GM18505 (cell line): ENCODE measurements at regions not wholly inside any gene's neighbourhood (a gene's known extent, or its start where the extent isn't known, plus 50 kb on each side); places are given as distances from the start of the nearest gene placed in this dataset.

Experiments
- ATAC-seq: cut with Tn5 transposase; IDR thresholded peaks from one replicate; pipeline ENCODE4 v1.9.1; 2021; ENCODE audit not compliant: unreplicated experiment
- POLR2A ChIP-seq: IDR thresholded peaks from 4 replicates; pipeline ENCODE4 v1.6.1; 2011; ENCODE audit warnings: borderline replicate concordance; ENCODE audit not compliant: insufficient read depth, insufficient read length; ENCODE audit errors: extremely low read depth

DNA sequence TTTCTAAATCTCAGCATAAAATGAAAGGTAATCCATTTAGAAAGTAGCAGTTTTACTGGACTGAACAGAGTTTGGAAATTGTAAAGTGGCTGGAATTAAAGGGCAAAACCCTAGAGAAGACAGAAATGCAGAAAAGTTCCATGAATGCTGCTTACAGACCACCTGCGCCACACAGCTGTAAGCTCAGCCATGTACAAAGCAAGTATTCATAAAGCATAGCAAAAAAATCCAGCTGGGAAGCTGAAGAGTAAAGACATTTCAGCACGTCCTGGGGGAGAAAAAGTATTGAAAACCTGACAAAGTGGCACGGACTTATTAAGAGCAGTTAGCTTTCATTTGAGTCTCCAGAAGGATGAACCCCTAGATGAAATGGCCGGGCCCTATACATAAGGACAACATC, 220.1 kb upstream of the CNTN5 start:
- TF ChIP-seq POLR2A = no peak
- no peak for ATAC-seq

DNA sequence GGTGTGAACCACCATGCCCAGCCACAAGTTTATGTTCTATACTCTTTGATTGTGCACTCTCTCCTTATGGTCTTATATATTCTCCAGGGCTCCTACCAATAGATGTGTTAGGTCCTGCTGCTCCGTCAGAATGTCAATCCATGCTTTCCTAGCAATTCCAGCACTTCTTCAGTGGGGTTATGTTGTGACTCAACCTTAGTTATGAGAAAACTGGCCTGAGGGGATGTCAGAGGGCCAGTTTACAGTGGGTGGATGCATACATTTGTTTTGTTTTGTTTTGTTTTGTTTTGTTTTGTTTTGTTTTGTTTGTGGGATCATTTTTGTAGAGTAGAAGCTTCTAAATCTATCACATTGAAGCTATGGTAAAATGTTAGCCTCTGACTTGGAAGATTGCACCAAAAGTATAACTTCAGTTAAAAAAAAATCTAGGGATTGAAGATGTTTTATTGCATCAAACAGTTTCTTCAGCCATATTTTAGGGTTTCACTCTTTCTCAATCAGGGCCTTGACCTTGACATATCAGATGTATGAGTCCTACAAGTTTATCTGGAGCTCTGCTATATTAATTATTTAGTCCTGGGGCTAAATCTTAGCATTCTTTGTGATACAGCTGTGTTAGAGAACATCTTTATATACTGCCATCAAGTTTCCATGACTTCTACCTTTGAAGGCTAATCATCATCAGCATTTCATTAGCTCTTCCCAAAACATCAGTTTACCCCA, 191.6 kb upstream of the CNTN5 start:
- no peak for ATAC-seq

DNA sequence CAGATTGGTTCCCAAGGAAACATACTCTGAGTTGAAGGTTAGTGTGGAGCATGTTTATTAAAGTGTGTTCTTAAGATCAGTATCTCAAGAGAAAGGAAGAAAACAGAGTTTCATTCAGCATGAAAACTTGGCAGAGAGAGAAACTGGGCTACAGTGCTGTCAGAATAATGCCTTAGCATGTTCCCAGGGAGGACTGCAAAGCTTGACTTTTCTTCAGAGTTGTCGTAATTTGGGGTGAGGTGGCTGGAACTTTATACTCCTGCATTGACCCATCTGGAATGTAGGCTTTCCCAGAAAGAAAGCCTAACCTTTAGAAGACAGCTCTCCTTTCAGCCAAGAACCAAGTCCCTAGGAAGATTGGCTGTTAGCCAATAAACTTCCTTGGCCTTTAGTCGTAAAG, 190.8 kb upstream of the CNTN5 start:
- TF ChIP-seq POLR2A = no peak
- ATAC-seq = no peak

More for the DNA sequence above, 191.6 kb upstream of the CNTN5 start:
- TF ChIP-seq POLR2A = no peak

DNA sequence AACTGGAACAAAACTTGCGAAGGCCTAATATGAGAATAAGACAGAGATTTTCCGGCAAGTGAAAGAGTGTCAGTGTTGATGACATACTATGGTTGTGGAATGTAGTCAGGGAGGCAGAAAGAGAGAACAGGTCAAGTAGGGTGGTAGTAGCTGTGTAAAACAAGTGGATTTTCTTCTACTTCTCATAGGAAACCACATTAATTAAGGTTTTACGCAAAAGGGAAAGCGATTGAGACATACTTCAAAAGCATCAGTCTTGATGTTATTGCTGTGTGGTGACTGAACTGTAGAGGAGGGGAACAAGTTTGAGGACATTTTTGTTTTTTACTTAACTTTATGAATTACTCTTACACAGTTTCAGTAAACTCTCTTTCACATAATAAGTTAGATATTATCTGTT, 186.0 kb upstream of the CNTN5 start:
- no peak for ATAC-seq
- no peak for TF ChIP-seq POLR2A

DNA sequence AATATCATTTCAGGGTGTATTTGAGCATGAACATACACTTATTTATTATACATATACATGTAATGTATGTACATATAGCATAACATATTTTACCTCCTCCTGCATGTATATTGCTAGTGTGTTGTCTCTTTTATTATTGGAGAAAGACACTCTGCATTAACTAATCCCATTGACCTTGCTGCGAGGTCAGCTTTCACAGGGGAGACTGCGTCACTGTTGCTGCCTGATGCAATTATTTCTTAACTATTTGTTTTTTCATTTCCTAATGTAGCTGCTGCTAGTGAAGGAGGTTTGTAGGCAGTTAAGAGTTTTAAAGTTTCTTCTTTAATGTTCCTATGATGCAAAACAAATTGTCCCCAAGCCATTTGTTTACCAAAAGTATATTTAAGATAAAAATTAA, 185.4 kb upstream of the CNTN5 start:
- no peak for ATAC-seq
- TF ChIP-seq POLR2A = no peak

DNA sequence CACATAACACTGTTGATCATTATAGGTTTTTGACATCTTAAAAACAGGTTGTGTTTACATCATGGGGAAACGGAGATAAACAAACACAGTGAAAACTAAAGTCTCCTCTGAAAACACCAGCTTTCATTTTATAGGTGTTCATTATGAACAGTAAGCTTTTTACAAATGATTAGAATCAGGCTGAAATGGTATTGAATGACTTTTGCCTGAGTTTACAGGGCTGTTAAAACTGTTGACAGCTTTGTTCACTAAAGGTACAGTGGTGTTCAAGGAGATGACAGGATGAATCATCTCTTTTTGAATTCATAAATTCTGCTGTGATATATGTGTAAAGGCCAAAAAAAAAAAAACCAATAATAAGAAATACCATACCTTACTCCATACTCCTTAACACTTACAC, 184.6 kb upstream of the CNTN5 start:
- no peak for TF ChIP-seq POLR2A

DNA sequence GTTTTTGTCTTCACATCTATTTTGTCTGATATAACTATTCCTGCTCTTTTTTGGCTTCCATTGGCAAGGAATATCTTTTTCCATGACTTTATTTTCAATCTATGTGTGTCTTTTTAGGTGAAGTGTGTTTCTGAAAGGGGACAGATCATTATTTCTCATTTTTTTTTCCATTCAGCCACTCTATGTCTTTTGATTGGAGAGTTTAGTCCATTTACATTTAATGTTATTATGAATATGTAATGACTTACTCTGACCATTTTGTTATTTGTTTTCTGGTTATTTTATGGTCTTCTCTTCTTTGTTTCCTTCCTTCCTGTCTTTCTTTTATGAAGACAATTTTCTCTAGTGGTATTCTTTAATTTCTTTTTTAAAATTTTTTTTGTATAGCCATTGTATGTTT, 178.6 kb upstream of the CNTN5 start:
- TF ChIP-seq POLR2A = no peak
- ATAC-seq = no peak

More for the DNA sequence above, 184.6 kb upstream of the CNTN5 start:
- ATAC-seq = no peak

DNA sequence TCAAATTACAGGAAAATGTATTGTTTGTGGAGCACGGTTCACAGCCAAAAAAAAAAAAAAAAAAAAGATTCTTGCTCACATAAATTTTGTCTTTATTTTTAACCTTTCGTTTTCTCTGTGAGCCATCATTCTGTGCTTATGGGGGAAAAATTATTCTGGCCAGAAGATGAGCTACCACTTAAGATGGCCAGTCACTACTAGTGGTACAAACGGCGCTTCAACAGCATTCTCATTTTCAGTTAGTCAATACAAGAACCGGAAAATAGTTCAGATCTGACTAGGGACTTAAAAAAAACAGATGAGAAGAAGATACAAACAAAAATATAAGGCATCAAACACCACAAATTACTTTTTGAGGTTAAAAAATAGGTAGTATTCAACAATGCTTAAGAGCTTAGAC, 158.6 kb upstream of the CNTN5 start:
- no peak for ATAC-seq
- TF ChIP-seq POLR2A = no peak

DNA sequence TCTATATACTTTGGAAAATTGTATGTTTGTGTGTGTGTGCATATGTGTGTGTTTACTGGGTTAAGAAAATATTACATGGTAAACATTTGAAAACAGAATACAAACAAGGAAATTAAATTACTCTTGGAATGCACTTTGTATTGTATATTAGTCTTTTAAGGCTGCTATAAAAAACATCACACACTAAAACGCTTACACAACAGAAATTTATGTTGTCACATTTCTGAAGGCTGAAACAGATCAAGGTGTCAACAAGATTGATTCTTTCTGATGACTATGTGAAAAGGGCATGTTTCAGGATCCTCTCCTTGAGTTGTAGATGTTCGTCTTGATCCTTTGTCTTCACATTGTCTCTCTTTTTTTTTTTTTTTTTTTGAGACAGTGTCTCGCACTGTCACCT, 149.1 kb upstream of the CNTN5 start:
- no peak for ATAC-seq
- TF ChIP-seq POLR2A = no peak

DNA sequence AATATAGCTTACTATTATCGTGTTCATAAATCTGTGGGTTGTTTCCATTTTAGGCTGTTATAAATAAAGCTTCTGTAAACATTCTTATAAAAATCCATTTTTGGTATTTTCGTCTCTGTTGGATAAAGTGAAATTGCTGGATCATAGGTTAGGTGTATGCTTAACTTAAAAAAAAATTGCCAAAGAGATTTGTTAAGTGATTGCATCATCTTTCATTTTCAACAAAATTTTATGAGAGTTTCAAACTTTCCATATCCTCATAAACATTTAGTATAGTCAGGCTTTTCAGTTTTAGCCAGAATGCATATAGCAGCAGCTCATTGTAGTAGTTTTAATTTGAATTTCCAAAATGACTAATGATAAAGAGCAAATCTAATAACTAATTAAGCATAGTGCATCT, 146.7 kb upstream of the CNTN5 start:
- no peak for TF ChIP-seq POLR2A
- no peak for ATAC-seq

DNA sequence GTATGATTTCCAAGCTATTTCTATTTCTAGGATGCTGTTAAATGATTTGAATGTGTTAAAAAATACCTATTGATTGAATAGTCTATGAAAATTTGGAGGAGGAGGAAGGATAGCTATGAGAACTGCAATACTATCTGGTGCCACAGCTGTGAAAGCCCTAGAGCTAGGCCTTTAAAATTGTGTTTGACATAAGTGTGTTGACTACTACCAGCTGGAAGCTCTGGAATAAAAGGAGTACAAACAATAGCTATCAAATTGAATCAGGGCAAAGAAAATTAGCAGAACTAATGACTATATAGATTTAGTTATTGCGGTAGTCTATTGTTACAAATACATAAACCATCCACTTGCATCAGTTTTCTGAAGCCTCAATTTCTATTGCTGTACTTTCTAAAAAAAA, 124.8 kb upstream of the CNTN5 start:
- TF ChIP-seq POLR2A = no peak
- no peak for ATAC-seq

DNA sequence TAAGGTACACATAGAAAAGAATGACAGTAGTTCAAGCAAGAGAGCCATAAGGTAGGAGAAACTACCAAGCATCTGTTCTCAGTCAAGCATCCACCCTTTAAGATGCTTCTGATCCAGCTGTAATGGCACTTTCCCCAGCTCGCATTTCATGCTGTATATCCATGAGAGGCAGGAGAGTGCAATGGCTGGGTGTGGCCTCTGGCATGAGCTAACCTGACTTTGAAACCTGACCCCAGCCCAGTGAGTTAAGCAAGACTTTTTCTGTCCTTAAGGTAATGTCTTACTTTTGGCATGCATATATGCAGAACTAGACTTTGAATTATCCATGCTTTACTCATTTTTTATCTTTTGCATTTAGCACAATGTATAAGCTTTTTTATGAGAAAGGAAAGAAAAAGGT, 79.8 kb upstream of the CNTN5 start:
- no peak for TF ChIP-seq POLR2A
- ATAC-seq = no peak

DNA sequence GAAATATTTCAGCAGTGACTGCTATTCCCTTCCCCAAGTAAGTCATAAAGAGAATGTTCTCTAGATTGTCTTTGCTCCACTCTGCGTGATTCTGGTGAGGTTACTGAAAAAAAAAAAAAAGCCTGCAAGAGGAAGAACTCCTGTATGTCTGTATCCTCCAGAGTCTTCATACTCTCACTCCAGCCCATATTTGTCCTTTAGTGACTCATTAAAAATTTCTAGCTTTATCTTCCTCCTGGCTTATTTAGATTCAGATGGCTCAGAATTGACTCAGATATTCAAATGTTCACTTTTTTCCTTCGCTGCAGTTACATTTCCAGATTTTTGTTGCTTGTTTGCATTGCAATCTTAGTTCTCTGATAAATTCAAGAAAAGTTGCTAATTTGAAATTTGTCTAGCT, 76.3 kb upstream of the CNTN5 start:
- no peak for TF ChIP-seq POLR2A
- ATAC-seq = no peak

DNA sequence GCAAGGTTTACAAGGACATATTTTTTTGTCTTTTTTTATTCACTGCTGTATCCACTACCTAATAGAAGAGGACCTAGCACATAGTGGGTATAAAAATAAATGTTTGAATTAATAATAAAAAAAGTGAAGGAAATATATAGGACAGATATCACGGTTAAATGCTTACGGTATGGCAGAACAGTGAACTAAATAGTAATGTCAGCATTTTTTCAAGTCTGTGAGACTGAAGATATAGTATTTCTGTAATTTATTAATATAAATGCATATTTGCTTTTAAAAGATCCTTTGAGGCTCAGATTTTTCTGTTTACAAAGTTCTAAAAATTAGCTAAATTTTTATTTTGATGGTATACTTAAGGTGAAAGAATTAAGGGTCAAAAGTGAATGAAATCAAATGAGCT, 68.6 kb upstream of the CNTN5 start:
- ATAC-seq = no peak
- no peak for TF ChIP-seq POLR2A

DNA sequence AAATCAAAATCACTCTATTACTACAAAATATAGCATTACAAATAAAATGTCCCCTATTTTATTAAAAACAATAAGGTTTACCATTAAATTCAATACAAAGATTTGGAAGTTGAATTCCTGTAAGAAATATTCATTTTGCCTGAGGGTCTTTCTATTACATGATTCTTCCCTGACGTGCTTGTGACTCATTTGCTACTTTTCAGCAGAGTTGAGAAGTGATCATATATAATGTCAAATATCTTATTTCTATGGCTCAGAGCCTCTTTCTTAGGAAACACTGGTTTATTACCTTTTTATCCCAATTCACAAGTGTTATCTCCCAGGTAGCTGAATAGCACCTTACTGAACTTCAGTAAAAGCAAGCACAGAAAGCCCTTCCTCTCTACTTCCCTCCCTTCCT, 65.2 kb upstream of the CNTN5 start:
- no peak for ATAC-seq
- no peak for TF ChIP-seq POLR2A
